ENCODE measurements at regions not wholly inside any gene's neighbourhood (a gene's known extent, or its start where the extent isn't known, plus 50 kb on each side); places are given as distances from the start of the nearest gene placed in this dataset.

DNA sequence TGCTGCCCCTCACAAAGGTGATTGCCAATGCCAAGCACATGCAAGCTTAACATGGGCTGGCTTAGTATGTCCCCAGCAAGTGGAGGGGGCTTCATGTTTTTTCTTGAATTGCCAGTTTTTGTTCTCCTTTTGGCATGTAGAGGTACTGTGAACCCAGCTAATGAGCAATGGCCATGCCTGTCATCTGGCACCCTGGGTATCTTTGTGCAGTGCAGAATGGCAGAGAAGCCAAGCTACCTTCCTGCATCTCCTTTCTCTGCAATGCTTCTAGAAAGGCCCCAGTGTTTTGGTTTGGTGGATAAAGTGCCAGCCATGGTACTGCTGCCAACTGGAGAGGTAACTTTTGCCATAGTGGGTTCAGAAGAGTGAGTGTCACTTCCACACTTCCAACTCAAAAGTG is 576.9 kb downstream of the CMPK2 start:
- Mint-ChIP-seq H3K4me1 (ENCODE audit: insufficient read depth, unreplicated experiment) (peaks cover 6% of the 10 kb centered on the region), H3K27me3 (ENCODE audit: insufficient read depth, unreplicated experiment) (no peaks in the 10 kb centered on the region), H3K4me3 (ENCODE audit: unreplicated experiment) (no peak overlapping the region), H3K36me3 (ENCODE audit: insufficient read depth, unreplicated experiment) (no peaks in the 10 kb centered on the region), H3K27ac (ENCODE audit: low read depth, unreplicated experiment) (no peak overlapping the region), H3K9me3 (ENCODE audit: unreplicated experiment) (no peaks in the 10 kb centered on the region)
- CTCF ChIA-PET = no interaction called here
- BruUV-seq (replicated peaks) = no TSS peak
- no peak for TF ChIP-seq CTCF (IDR thresholded peaks at IDR 0.05; ENCODE audit: unreplicated experiment)
- POLR2A ChIA-PET = interaction anchor here (0.8 kb wide), 1 partner anchor 15 kb away, joined by 3 read pairs; no protein-coding TSS in a partner anchor
- no peak for DNase-seq (ENCODE audit: unreplicated experiment)
- intact Hi-C loops (cut with micrococcal nuclease) = no loop called here

GRCh38 chr2:6290217-6291015 is 575.3 kb downstream of the CMPK2 start:
- no peak for TF ChIP-seq CTCF (IDR thresholded peaks at IDR 0.05; ENCODE audit: unreplicated experiment)
- Mint-ChIP-seq H3K27me3 (ENCODE audit: insufficient read depth, unreplicated experiment) (no peaks in the 10 kb centered on the region), H3K36me3 (ENCODE audit: insufficient read depth, unreplicated experiment) (no peaks in the 10 kb centered on the region), H3K4me1 (ENCODE audit: insufficient read depth, unreplicated experiment) (peaks cover 6% of the 10 kb centered on the region), H3K4me3 (ENCODE audit: unreplicated experiment) (no peak overlapping the region), H3K9me3 (ENCODE audit: unreplicated experiment) (no peaks in the 10 kb centered on the region), H3K27ac (ENCODE audit: low read depth, unreplicated experiment) (no peak overlapping the region)
- ChIA-PET POLR2A (no interaction called here), CTCF (interaction anchor here (0.5 kb wide), 1 partner anchor 25 kb away, joined by 3 read pairs; no protein-coding TSS in a partner anchor)
- intact Hi-C loops (cut with micrococcal nuclease) = no loop called here
- no TSS peak for BruUV-seq (replicated peaks)
- no peak for DNase-seq (ENCODE audit: unreplicated experiment)

DNA sequence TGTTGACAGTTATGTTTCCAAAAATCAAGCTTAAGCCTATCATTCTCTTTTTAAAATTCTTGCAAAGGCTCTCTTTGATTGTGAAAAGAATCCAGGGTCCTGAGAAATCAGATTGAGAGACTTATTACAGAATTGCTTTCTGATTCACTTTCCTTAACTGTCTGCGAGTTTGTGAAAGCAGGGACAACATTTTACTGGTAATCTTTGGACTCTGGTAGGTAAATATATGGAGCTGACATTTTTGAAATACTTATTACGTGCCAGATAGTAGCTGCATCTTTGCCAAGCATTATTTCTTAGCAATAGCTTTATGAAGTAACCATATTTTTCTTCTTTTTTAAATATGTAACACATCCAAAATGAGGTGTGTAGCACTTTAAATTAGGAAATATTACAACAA is 570.9 kb downstream of the CMPK2 start:
- intact Hi-C loops (cut with micrococcal nuclease) = no loop called here
- no TSS peak for BruUV-seq (replicated peaks)
- peaks cover 6% of the 10 kb centered on the region for H3K4me1 Mint-ChIP-seq (ENCODE audit: insufficient read depth, unreplicated experiment)
- H3K36me3 Mint-ChIP-seq (ENCODE audit: insufficient read depth, unreplicated experiment) = no peaks in the 10 kb centered on the region
- no peak overlapping the region for H3K4me3 Mint-ChIP-seq (ENCODE audit: unreplicated experiment)
- DNase-seq (ENCODE audit: unreplicated experiment) = no peak
- TF ChIP-seq CTCF (IDR thresholded peaks at IDR 0.05; ENCODE audit: unreplicated experiment) = no peak
- H3K27ac Mint-ChIP-seq (ENCODE audit: low read depth, unreplicated experiment) = no peak overlapping the region
- H3K9me3 Mint-ChIP-seq (ENCODE audit: unreplicated experiment) = no peaks in the 10 kb centered on the region
- ChIA-PET POLR2A (no interaction called here), CTCF (interaction anchor here (1.1 kb wide), 1 partner anchor 9 kb away, joined by 3 read pairs; no protein-coding TSS in a partner anchor)
- H3K27me3 Mint-ChIP-seq (ENCODE audit: insufficient read depth, unreplicated experiment) = no peaks in the 10 kb centered on the region

DNA sequence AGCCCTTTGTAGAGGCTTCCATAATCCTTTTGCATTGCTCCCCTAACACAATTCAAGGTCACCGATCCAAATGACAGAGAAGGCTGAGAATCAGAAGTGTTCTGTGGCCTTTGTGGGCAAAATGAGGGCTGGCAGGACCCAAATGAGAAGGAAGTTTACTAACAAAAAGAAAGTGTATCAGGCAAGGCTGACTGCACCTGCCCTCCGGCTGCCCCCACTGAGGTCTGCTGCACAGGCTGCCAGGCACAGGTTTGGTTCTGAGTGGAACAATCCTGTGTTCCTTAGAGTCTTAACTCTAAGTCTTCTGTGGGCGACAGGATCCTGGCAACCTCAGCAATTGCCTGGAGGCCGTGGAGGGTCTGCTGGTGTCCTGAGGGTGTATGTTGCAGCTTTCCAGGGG is 568.5 kb downstream of the CMPK2 start:
- no peaks in the 10 kb centered on the region for H3K36me3 Mint-ChIP-seq (ENCODE audit: insufficient read depth, unreplicated experiment)
- H3K27me3 Mint-ChIP-seq (ENCODE audit: insufficient read depth, unreplicated experiment) = no peaks in the 10 kb centered on the region
- intact Hi-C loops (cut with micrococcal nuclease) = no loop called here
- no peak for DNase-seq (ENCODE audit: unreplicated experiment)
- CTCF ChIA-PET = no interaction called here
- no peaks in the 10 kb centered on the region for H3K4me1 Mint-ChIP-seq (ENCODE audit: insufficient read depth, unreplicated experiment)
- no TSS peak for BruUV-seq (replicated peaks)
- POLR2A ChIA-PET = interaction anchor here (0.6 kb wide), 1 partner anchor 357 kb away, joined by 3 read pairs; no protein-coding TSS in a partner anchor
- no peak overlapping the region for H3K4me3 Mint-ChIP-seq (ENCODE audit: unreplicated experiment)
- no peak overlapping the region for H3K27ac Mint-ChIP-seq (ENCODE audit: low read depth, unreplicated experiment)
- no peak for TF ChIP-seq CTCF (IDR thresholded peaks at IDR 0.05; ENCODE audit: unreplicated experiment)
- H3K9me3 Mint-ChIP-seq (ENCODE audit: unreplicated experiment) = no peaks in the 10 kb centered on the region

Data from MCF 10A (cell line).